HepG2 (cell line): ENCODE measurements at regions not wholly inside any gene's neighbourhood (a gene's known extent, or its start where the extent isn't known, plus 50 kb on each side); places are given as distances from the start of the nearest gene placed in this dataset.

Source experiments
- ATAC-seq: fragments of 200-7000 bp; cut with Tn5 transposase; 3 replicates; pipeline ENCODE4 v1.9.1; 2020; ENCODE audit warnings: mild to moderate bottlenecking, moderate library complexity
- BruUV-seq: library from RNA; stranded (reverse); fragments of 400-500 nt; replicated peaks from 2 replicates; lab custom pipeline; 2021; lab: Mats Ljungman, UMichigan
- CTCF ChIA-PET: fragments of 300-600 bp; formaldehyde crosslinking; extraction: SDS; loops from one replicate; lab custom pipeline; 2021; ENCODE audit warnings: low total read pairs, inconsistent platforms, low intra/inter-chr PET ratio; lab: Yijun Ruan, JAX
- POLR2A ChIA-PET: fragments of 350-600 bp; sonication (Branson Sonifier 250); formaldehyde crosslinking; loops from one replicate; lab custom pipeline; 2020; ENCODE audit warnings: antibody characterized with exemption, inconsistent platforms; lab: Yijun Ruan, JAX
- DNase-seq: peaks from one replicate; pipeline ENCODE4 v3.0.0-alpha.2; 2015; ENCODE audit warnings: low spot score
- FAIRE-seq: peaks from 3 replicates; lab custom pipeline; 2011; peaks lifted over from hg19 to GRCh38; lab: Jason Lieb, UNC
- H2AFZ ChIP-seq: one replicate; pipeline ENCODE4 v1.6.1; 2011; ENCODE audit warnings: low read length, inconsistent platforms
- H3K27ac ChIP-seq: fragments of 300-600 bp; 3 replicates; pipeline ENCODE4 v1.8.0; 2011; ENCODE audit warnings: mixed run types, mild to moderate bottlenecking, mixed read lengths, low read length, inconsistent platforms; ENCODE audit not compliant: insufficient read depth; ENCODE audit errors: extremely low read length
- H3K27me3 ChIP-seq, 2 experiments: fragments of 200-600 bp in 1 of 2; 2 replicates in 1 of 2; 3 replicates in 1 of 2; pipeline versions ENCODE4 v1.6.0 to v1.8.0; 2011; ENCODE audit warnings: low read length in 2 of 2, mild to moderate bottlenecking in 2 of 2, moderate library complexity in 2 of 2, inconsistent platforms in 1 of 2; ENCODE audit not compliant: insufficient read depth in 2 of 2, control insufficient read depth in 1 of 2
- H3K36me3 ChIP-seq, 2 experiments: fragments of 200-600 bp in 1 of 2; replicated peaks in 1 of 2; 2 replicates in 1 of 2; 3 replicates in 1 of 2; pipeline versions ENCODE4 v1.5.1 to v1.8.0; 2011; ENCODE audit warnings: low read length in 2 of 2, inconsistent platforms in 1 of 2; ENCODE audit not compliant: insufficient read depth in 2 of 2, control insufficient read depth in 1 of 2
- H3K4me1 ChIP-seq: 2 replicates; pipeline ENCODE4 v1.5.1; 2012; ENCODE audit warnings: low read length, inconsistent platforms; ENCODE audit not compliant: insufficient read depth
- H3K4me2 ChIP-seq: 2 replicates; pipeline ENCODE4 v1.6.0; 2011; ENCODE audit warnings: low read depth, low read length, inconsistent platforms
- H3K4me3 ChIP-seq, 3 experiments: fragments of 200-600 bp in 1 of 3; sonication (generic), shearing (Covaris generic) in 1 of 3; replicated peaks in 1 of 3; 2 replicates each; pipeline ENCODE4 v1.5.1; 2011 to 2016; ENCODE audit warnings: low read length in 3 of 3, inconsistent platforms in 2 of 3, low read depth in 2 of 3, mild to moderate bottlenecking in 2 of 3, control low read depth in 1 of 3, mixed read lengths in 1 of 3; ENCODE audit not compliant: insufficient read depth in 1 of 3
- H3K79me2 ChIP-seq: one replicate; pipeline ENCODE4 v1.6.1; 2011; ENCODE audit warnings: low read length, inconsistent platforms; ENCODE audit not compliant: insufficient read depth
- H3K9ac ChIP-seq: 2 replicates; pipeline ENCODE4 v1.6.0; 2011; ENCODE audit warnings: mild to moderate bottlenecking, low read depth, low read length, inconsistent platforms; ENCODE audit not compliant: insufficient read depth
- H3K9me3 ChIP-seq: 2 replicates; pipeline ENCODE4 v1.5.1; 2012; ENCODE audit warnings: mild to moderate bottlenecking, low read length
- H4K20me1 ChIP-seq: 2 replicates; pipeline ENCODE4 v1.6.0; 2011; ENCODE audit warnings: inconsistent platforms, mild to moderate bottlenecking, low read length, moderate library complexity; ENCODE audit not compliant: insufficient read depth
- NR2F2 ChIP-seq: IDR thresholded peaks from 2 replicates; pipeline ENCODE4 v1.6.1; 2012; ENCODE audit warnings: low read depth, inconsistent platforms, borderline replicate concordance
- ZFAT ChIP-seq: sonication (generic); formaldehyde crosslinking; conservative IDR thresholded peaks from 2 replicates; pipeline ENCODE4 v1.8.1; 2023; ENCODE audit warnings: missing genetic modification reagents, inconsistent platforms
- ZNF136 ChIP-seq: sonication (generic); formaldehyde crosslinking; IDR thresholded peaks from 2 replicates; pipeline ENCODE4 v1.8.1; 2022; ENCODE audit warnings: low read depth, mild to moderate bottlenecking, moderate library complexity, missing genetic modification reagents
- ZNF232 ChIP-seq: sonication (generic); formaldehyde crosslinking; IDR thresholded peaks from 2 replicates; pipeline ENCODE4 v1.4.0; 2020; ENCODE audit warnings: missing genetic modification reagents, borderline replicate concordance
- ZNF317 ChIP-seq: sonication (generic); formaldehyde crosslinking; IDR thresholded peaks from 2 replicates; pipeline ENCODE4 v1.5.0; 2020; ENCODE audit warnings: mild to moderate bottlenecking, missing genetic modification reagents
- in situ Hi-C: cut with HindIII; loops from 2 replicates; pipeline ENCODE4 v1.10.0; 2017; ENCODE audit warnings: low pct_unique_long_range_greater_than_20kb; ENCODE audit not compliant: extremely low pct_ligation_motif_present
- intact Hi-C: fragments of 100-400 bp; cut with micrococcal nuclease; formaldehyde crosslinking; loops from one replicate; pipeline ENCODE4 v1.10.0; 2022; ENCODE audit not compliant: unreplicated experiment
- TF ChIP-seq, protein P1 (sequence below), 2 experiments: sonication (generic) in 1 of 2; formaldehyde crosslinking in 1 of 2; IDR thresholded peaks; 2 replicates each; pipeline versions ENCODE4 v1.6.1 to v1.9.0; 2014 to 2022; ENCODE audit warnings: antibody characterized with exemption in 1 of 2, borderline replicate concordance in 1 of 2, inconsistent platforms in 1 of 2, low read depth in 1 of 2, missing genetic modification reagents in 1 of 2

DNA sequence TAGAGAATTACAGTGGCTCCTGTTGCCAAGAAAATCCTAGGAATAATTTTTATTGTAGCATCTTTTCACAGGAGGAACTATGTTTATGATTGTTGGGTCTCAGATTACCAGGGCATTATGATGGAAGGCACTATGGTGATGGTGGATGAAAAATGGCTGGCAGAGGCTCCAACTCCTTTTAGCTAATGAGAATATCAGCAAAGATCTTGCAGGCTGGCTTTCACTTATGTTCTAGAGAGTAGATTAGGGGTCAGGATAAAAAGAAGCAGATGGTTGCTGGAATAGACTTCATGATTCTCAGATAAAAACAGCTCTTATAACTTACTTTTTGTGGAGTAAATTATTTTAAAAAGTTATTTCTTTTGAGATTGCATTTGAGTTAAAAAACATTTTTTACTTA is 501.9 kb downstream of the TRHDE start:
- H3K27me3 ChIP-seq: no peaks in the 10 kb centered on the region
- no peak for DNase-seq
- H3K36me3 ChIP-seq: no peaks in the 10 kb centered on the region
- H4K20me1 ChIP-seq: no peaks in the 10 kb centered on the region
- CTCF ChIA-PET: no interaction called here
- TF ChIP-seq ZNF136 (CRISPR knock-in tag) (no peak), ZNF232 (CRISPR knock-in tag) (no peak), NR2F2 (no peak), ZNF317 (no peak), ZFAT (CRISPR knock-in tag) (no peak)
- TF ChIP-seq, protein P1, sequence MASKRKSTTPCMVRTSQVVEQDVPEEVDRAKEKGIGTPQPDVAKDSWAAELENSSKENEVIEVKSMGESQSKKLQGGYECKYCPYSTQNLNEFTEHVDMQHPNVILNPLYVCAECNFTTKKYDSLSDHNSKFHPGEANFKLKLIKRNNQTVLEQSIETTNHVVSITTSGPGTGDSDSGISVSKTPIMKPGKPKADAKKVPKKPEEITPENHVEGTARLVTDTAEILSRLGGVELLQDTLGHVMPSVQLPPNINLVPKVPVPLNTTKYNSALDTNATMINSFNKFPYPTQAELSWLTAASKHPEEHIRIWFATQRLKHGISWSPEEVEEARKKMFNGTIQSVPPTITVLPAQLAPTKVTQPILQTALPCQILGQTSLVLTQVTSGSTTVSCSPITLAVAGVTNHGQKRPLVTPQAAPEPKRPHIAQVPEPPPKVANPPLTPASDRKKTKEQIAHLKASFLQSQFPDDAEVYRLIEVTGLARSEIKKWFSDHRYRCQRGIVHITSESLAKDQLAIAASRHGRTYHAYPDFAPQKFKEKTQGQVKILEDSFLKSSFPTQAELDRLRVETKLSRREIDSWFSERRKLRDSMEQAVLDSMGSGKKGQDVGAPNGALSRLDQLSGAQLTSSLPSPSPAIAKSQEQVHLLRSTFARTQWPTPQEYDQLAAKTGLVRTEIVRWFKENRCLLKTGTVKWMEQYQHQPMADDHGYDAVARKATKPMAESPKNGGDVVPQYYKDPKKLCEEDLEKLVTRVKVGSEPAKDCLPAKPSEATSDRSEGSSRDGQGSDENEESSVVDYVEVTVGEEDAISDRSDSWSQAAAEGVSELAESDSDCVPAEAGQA (IDR thresholded peaks at IDR 0.05; ENCODE audit: low read depth): no peak
- TF ChIP-seq, protein P1 (CRISPR knock-in tag; IDR thresholded peaks at IDR 0.05; ENCODE audit: borderline replicate concordance): no peak
- no peaks in the 10 kb centered on the region for H3K79me2 ChIP-seq
- peaks cover 46% of the 10 kb centered on the region for H3K9me3 ChIP-seq
- H3K4me1 ChIP-seq: no peaks in the 10 kb centered on the region
- in situ Hi-C loops (no loop called here), intact Hi-C loops (no loop called here)
- no peak overlapping the region for H3K9ac ChIP-seq
- ATAC-seq: no peak
- BruUV-seq: no TSS peak
- H3K27ac ChIP-seq: no peak overlapping the region
- no peak overlapping the region for H3K4me2 ChIP-seq
- no peak overlapping the region for H3K4me3 ChIP-seq
- POLR2A ChIA-PET: no interaction called here
- H2AFZ ChIP-seq: no peak overlapping the region
- FAIRE-seq: no peak
